Breast epithelium (tissue), 3 donors: ENCODE measurements at regions not wholly inside any gene's neighbourhood (a gene's known extent, or its start where the extent isn't known, plus 50 kb on each side); places are given as distances from the start of the nearest gene placed in this dataset.

ENCODE experiments used
- CTCF ChIP-seq, 3 donors: fragments of 450-650 bp; IDR thresholded peaks; one replicate each; pipeline ENCODE4 v1.5.1; 2016 to 2017; ENCODE audit warnings: antibody characterized with exemption in 3 of 3, mild to moderate bottlenecking in 3 of 3, moderate library complexity in 3 of 3
- POLR2A ChIP-seq: fragments of 450-650 bp; IDR thresholded peaks from one replicate; pipeline ENCODE4 v1.6.1; 2016; ENCODE audit warnings: antibody characterized with exemption, mild to moderate bottlenecking, moderate library complexity
- POLR2AphosphoS5 ChIP-seq, 3 donors: sonication (generic); formaldehyde crosslinking; IDR thresholded peaks; one replicate each; pipeline ENCODE4 v1.6.1; 2017; ENCODE audit warnings: antibody characterized with exemption in 3 of 3

GRCh38 chr12:105705765-105706164 is 375.3 kb downstream of the C12orf75 start:
- TF ChIP-seq CTCF (IDR thresholded peaks at IDR 0.05) (peak; percentile 27 to 66 (median 60)), POLR2A (no peak), POLR2AphosphoS5 (IDR thresholded peaks at IDR 0.05) (no peak)
